Body of pancreas (tissue), 4 donors: ENCODE measurements at regions not wholly inside any gene's neighbourhood (a gene's known extent, or its start where the extent isn't known, plus 50 kb on each side); places are given as distances from the start of the nearest gene placed in this dataset.

Source experiments
- ATAC-seq: fragments of 150-250 bp; one replicate; pipeline ENCODE4 v1.9.1; 2016
- DNase-seq, 4 donors: peaks; one replicate each; pipeline ENCODE4 v3.0.0-alpha.2; 2019
- H3K27ac ChIP-seq, 4 donors: fragments of 200-600 bp; sonication (generic); 1 replicate in 3 of 4; 2 replicates in 1 of 4; pipeline versions ENCODE4 v1.5.1 to v1.6.1; 2016 to 2019; ENCODE audit warnings: mild to moderate bottlenecking in 1 of 4, mixed read lengths in 1 of 4, moderate library complexity in 1 of 4
- H3K27me3 ChIP-seq, 2 donors: fragments of 200-600 bp; sonication (generic); one replicate each; pipeline ENCODE4 v1.6.0; 2016; ENCODE audit warnings: mild to moderate bottlenecking in 1 of 2
- H3K36me3 ChIP-seq, 2 donors: fragments of 200-600 bp; sonication (generic); replicated peaks in 1 of 2; 2 replicates each; pipeline ENCODE4 v1.5.1; 2016; ENCODE audit warnings: low read depth in 2 of 2; ENCODE audit not compliant: insufficient read depth in 1 of 2
- H3K4me1 ChIP-seq: fragments of 200-600 bp; sonication (generic); one replicate; pipeline ENCODE4 v1.6.0; 2016
- H3K4me3 ChIP-seq, 2 donors: fragments of 200-600 bp; sonication (generic); 1 replicate in 1 of 2; 2 replicates in 1 of 2; pipeline ENCODE4 v1.5.1; 2016 to 2019
- H3K9me3 ChIP-seq, 3 donors: fragments of 200-600 bp; sonication (generic); 1 replicate in 2 of 3; 2 replicates in 1 of 3; pipeline ENCODE4 v1.5.1; 2016
- POLR2A ChIP-seq, 3 donors: fragments of 450-650 bp; IDR thresholded peaks; one replicate each; pipeline ENCODE4 v1.6.1; 2016; ENCODE audit warnings: antibody characterized with exemption in 3 of 3, mild to moderate bottlenecking in 2 of 3
- WGBS, 2 donors: methylation state at CpG; one replicate each; pipeline ENCODE4 v1.1.5; 2017; 5-methylcytosine and 5-hydroxymethylcytosine counted together
- intact Hi-C: fragments of 100-400 bp; cut with DNase I; formaldehyde crosslinking; loops from one replicate; pipeline ENCODE4 v1.15.1; 2023
- TF ChIP-seq, protein P1 (sequence below), 7 experiments: fragments of 450-650 bp in 4 of 7; fragments of 200-600 bp in 3 of 7; sonication (generic) in 3 of 7; IDR thresholded peaks; one replicate each; pipeline ENCODE4 v1.5.1; 2016 to 2019; ENCODE audit warnings: antibody characterized with exemption in 7 of 7

DNA sequence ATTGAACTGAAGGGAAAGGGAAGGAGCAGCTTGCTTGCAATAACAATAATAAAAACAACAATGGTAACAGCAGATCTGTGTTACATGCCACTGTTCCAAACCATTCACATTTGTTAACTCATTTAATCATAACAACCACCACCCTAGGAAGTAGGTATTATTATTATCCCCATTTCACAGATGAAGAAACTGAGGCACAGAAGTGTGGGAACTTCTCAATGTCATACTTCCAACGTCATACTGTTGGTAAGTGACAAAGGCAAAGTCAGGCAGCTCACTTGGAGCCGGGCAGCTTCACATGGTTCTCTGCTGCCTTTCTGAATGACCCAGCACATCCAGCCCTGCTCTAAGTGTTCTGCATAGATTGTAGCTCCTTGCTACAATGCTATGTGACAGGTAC lies 72.6 kb downstream of the FOXD1 start:
- DNase-seq (no peak), ATAC-seq (no peak)
- no peak for TF ChIP-seq POLR2A (IDR thresholded peaks at IDR 0.05)
- TF ChIP-seq, protein P1, sequence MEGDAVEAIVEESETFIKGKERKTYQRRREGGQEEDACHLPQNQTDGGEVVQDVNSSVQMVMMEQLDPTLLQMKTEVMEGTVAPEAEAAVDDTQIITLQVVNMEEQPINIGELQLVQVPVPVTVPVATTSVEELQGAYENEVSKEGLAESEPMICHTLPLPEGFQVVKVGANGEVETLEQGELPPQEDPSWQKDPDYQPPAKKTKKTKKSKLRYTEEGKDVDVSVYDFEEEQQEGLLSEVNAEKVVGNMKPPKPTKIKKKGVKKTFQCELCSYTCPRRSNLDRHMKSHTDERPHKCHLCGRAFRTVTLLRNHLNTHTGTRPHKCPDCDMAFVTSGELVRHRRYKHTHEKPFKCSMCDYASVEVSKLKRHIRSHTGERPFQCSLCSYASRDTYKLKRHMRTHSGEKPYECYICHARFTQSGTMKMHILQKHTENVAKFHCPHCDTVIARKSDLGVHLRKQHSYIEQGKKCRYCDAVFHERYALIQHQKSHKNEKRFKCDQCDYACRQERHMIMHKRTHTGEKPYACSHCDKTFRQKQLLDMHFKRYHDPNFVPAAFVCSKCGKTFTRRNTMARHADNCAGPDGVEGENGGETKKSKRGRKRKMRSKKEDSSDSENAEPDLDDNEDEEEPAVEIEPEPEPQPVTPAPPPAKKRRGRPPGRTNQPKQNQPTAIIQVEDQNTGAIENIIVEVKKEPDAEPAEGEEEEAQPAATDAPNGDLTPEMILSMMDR (IDR thresholded peaks at IDR 0.05) = no peak
- H3K27me3 ChIP-seq = peaks cover 0 to 9% of the 10 kb centered on the region in 2 donors
- H3K36me3 ChIP-seq = no peaks in the 10 kb centered on the region
- H3K27ac ChIP-seq = no peak overlapping the region
- intact Hi-C loops = no loop called here
- WGBS, 2 donors = 73 to 92% methylated on average over 2 of the region's 2 CpGs
- no peaks in the 10 kb centered on the region for H3K4me1 ChIP-seq
- no peak overlapping the region for H3K4me3 ChIP-seq
- peaks cover 0 to 2% (median 0%) of the 10 kb centered on the region in 3 donors for H3K9me3 ChIP-seq

DNA sequence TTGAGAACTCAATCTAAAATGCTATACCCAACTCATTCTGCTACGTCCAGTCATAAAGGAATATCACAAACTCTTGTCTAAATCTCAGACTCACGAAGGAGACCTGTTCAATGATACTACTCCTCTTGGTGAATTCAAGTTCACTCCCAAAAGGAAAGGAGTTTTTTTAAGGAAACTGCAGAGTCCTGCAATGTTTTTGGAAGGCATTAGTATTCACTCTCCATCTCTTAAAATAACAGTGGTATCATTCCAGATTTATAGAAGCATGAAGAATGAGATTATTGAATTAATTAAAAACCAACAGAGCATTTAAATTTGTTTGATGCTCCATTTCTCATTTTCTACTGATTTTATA lies 73.4 kb downstream of the FOXD1 start:
- no peaks in the 10 kb centered on the region for H3K9me3 ChIP-seq
- no peaks in the 10 kb centered on the region for H3K4me1 ChIP-seq
- DNase-seq = no peak
- intact Hi-C loops = no loop called here
- H3K27ac ChIP-seq = no peak overlapping the region
- no peak for ATAC-seq
- peaks cover 0 to 2% of the 10 kb centered on the region in 2 donors for H3K27me3 ChIP-seq
- 78 to 81% methylated on average over 2 of the region's 2 CpGs for WGBS, 2 donors
- TF ChIP-seq POLR2A (IDR thresholded peaks at IDR 0.05) = no peak
- no peak overlapping the region for H3K4me3 ChIP-seq
- H3K36me3 ChIP-seq = no peaks in the 10 kb centered on the region

DNA sequence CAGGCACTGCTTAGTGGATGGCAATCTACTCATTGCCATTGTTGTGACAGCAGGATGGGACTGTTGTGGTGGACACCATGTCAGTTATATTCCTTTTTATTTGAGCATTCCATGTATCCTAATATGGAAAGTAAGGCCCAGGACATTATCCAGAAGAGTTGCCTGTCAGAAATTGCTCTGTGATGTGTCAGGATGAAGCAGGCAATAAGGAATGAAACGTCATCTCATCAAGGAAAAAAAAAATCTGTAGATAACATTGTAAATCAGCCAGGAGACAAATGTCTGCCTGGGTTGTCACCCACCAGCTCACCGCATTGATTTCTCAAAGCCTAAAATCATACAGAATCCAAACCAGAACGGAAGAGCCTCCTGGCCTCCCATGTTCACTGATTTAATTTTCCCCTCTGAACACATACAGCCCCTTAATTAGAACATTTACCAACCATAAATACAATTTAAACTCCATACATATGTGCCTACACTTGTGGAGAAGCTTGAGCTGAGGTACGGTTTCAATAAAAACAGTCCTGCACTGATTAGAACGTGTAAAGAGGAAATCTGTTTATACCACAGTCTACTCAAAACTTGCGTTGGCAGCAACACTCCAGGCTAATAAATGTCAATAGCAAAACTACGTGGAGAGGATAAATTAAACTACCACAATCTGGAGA lies 73.9 kb downstream of the FOXD1 start:
- 57 to 68% methylated on average over 7 of the region's 7 CpGs for WGBS, 2 donors
- Histone ChIP-seq H3K27me3 (no peaks in the 10 kb centered on the region), H3K4me3 (no peak overlapping the region), H3K27ac (no peak overlapping the region), H3K9me3 (no peaks in the 10 kb centered on the region), H3K4me1 (no peaks in the 10 kb centered on the region), H3K36me3 (no peaks in the 10 kb centered on the region)
- ATAC-seq (no peak), DNase-seq (no peak)
- TF ChIP-seq POLR2A (IDR thresholded peaks at IDR 0.05) = no peak
- intact Hi-C loops = no loop called here

DNA sequence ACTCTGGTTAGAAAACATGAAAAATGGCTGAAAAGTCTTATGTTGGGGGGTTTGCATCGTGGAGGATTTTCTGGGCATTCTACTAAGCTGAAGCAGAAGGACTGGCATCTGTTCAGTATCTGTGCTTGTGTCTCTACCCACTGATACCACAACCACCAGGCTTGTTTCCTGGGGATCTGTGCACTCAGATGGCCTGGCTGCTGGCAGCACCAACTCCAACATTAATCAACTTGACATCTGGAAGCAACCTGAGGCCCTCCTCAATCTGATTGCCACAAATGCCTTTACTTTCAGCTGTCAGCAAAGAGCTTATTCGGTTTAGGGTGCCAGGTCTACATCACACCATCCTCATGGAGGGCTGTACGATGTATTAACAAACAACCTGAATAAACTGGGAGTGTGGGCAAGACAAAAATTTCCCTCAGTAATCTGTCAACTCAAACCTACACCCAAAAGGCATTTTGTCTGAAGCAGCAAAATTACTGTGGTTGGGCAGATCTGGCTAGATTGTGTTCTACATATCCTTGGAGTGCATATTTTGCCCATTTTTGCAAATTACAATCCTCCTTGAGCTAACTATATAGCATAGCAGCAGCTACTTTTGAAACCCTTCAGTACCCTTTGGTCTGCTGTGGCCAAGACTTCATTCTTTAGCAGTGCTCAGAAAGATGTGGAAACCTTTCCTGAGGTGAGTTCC lies 74.6 kb downstream of the FOXD1 start:
- TF ChIP-seq, protein P1 (IDR thresholded peaks at IDR 0.05) = no peak
- TF ChIP-seq POLR2A (IDR thresholded peaks at IDR 0.05) = no peak
- intact Hi-C loops = no loop called here
- no peak overlapping the region for H3K27ac ChIP-seq
- no peaks in the 10 kb centered on the region for H3K36me3 ChIP-seq
- no peak overlapping the region for H3K4me3 ChIP-seq
- no peaks in the 10 kb centered on the region for H3K9me3 ChIP-seq
- H3K4me1 ChIP-seq = no peaks in the 10 kb centered on the region
- H3K27me3 ChIP-seq = no peaks in the 10 kb centered on the region
- no peak for ATAC-seq
- WGBS, 2 donors = 69 to 87% methylated on average over 3 of the region's 3 CpGs
- DNase-seq = no peak

DNA sequence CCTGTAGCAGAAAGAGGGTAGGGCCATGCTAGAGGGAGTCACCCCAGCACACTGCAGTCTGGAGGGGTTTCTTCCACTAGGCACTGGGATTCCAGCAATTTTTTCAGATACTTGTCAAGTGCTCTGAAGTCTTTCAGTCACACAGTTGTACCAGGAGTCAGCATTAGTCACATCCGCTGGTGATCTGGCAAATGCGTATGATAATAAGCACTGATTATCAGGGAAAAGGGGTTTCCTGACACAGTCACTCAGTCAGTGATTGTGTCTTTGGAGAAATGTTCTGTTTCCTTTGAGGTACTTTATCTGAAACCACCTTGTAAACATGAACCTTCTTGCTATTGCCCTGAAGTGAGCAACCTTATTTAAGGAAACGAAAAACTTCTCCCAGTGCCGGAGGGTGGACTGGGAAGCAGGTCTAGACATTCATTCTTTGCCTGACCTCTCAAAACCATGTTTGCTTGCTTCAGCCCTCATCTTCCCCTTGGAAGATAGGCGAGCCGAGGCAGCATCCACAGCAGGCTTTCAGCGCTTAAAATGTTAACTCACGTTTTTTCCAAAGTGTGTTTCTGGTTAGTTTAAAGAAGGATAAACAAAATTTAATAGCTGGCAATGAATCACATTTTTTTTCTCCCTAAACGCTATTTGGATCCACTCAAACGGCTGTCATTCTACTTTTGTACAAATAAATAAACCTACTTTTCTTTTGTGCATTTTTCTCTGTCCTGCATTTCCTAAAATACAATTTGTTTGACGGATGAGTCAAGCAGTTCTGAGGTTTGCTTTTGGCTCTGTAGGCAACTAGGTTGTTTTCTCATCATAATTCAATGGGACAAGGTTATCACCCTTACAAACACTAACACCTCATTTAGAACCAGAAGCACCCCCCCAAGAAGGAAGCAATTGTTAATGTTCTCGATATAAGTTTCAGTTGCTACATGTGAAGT lies 77.7 kb downstream of the FOXD1 start:
- H3K27ac ChIP-seq = no peak overlapping the region
- intact Hi-C loops = no loop called here
- TF ChIP-seq POLR2A (IDR thresholded peaks at IDR 0.05) = no peak
- TF ChIP-seq, protein P1 (IDR thresholded peaks at IDR 0.05) = no peak
- no peaks in the 10 kb centered on the region for H3K9me3 ChIP-seq
- WGBS, 2 donors = 56 to 68% methylated on average over 12 of the region's 12 CpGs
- no peak overlapping the region for H3K4me3 ChIP-seq
- H3K36me3 ChIP-seq = no peaks in the 10 kb centered on the region
- ATAC-seq = no peak
- DNase-seq = no peak
- no peaks in the 10 kb centered on the region for H3K27me3 ChIP-seq
- no peaks in the 10 kb centered on the region for H3K4me1 ChIP-seq
